ENCODE measurements at regions not wholly inside any gene's neighbourhood (a gene's known extent, or its start where the extent isn't known, plus 50 kb on each side); places are given as distances from the start of the nearest gene placed in this dataset.

DNA sequence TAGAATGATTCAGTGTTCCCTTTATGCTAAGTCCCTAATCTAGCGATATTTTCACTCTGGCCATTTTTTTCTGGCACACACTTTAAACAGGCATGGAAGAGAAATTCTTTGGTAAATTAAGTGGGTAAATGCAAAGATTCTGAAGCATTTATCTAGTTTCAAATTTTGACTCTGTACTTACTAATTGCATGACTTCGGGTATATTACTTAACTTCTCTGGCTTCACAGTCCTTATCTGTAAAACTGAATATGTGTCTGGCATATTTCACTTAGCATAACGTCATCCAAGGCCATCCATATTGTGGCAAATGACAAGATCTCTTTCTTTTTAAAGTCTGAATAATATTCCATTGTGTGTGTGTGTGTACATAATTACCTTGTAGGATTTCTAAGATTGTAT, 114.5 kb downstream of the MBL2 start:
- WGBS, 2 donors, result 36 to 38% methylated on average over 3 of the region's 3 CpGs
- ATAC-seq (ENCODE audit: low FRiP score) (no peak), DNase-seq (no peak)
- Histone ChIP-seq H3K4me1 (ENCODE audit: control insufficient read depth in 1 of 2, insufficient read depth in 2 of 2, low read length in 2 of 2) (no peaks in the 10 kb centered on the region), H3K9me3 (ENCODE audit: control insufficient read depth, low read length) (no peaks in the 10 kb centered on the region), H3K27me3 (ENCODE audit: control insufficient read depth in 1 of 2, insufficient read depth in 2 of 2, low read length in 1 of 2) (no peaks in the 10 kb centered on the region), H3K4me3 (ENCODE audit: low read length in 2 of 2) (no peak overlapping the region), H3K36me3 (ENCODE audit: control insufficient read depth in 1 of 2, insufficient read depth in 2 of 2, low read length in 1 of 2) (no peaks in the 10 kb centered on the region), H3K27ac (ENCODE audit: low read depth in 1 of 2, low read length in 2 of 2) (no peak overlapping the region)
- intact Hi-C loops (cut with DNase I), result no loop called here

DNA sequence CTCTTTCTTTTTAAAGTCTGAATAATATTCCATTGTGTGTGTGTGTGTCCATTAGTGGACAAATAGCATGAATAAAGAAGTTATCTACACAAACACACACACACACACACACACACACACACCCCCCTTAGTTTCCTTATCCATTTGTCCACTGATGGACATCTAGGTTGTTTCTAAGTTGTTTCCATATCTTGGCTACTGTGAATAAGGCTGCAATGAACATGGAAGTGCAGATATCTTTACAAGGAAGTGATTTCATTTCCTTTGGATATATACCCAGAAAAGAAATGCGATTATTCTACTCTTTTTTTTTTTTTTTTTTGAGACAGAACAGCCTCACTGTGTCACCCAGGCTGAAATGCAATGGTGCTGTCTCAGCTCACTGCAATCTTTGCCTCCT, 113.5 kb downstream of the MBL2 start:
- no peaks in the 10 kb centered on the region for H3K4me1 ChIP-seq (ENCODE audit: control insufficient read depth in 1 of 2, insufficient read depth in 2 of 2, low read length in 2 of 2)
- H3K4me3 ChIP-seq (ENCODE audit: low read length in 2 of 2), result no peak overlapping the region
- no peaks in the 10 kb centered on the region for H3K9me3 ChIP-seq (ENCODE audit: control insufficient read depth, low read length)
- no peaks in the 10 kb centered on the region for H3K27me3 ChIP-seq (ENCODE audit: control insufficient read depth in 1 of 2, insufficient read depth in 2 of 2, low read length in 1 of 2)
- no peaks in the 10 kb centered on the region for H3K36me3 ChIP-seq (ENCODE audit: control insufficient read depth in 1 of 2, insufficient read depth in 2 of 2, low read length in 1 of 2)
- intact Hi-C loops (cut with DNase I), result no loop called here
- no peak overlapping the region for H3K27ac ChIP-seq (ENCODE audit: low read depth in 1 of 2, low read length in 2 of 2)
- no peak for ATAC-seq (ENCODE audit: low FRiP score)
- 14 to 20% methylated on average over 1 of the region's 1 CpG for WGBS, 2 donors
- DNase-seq, result no peak

DNA sequence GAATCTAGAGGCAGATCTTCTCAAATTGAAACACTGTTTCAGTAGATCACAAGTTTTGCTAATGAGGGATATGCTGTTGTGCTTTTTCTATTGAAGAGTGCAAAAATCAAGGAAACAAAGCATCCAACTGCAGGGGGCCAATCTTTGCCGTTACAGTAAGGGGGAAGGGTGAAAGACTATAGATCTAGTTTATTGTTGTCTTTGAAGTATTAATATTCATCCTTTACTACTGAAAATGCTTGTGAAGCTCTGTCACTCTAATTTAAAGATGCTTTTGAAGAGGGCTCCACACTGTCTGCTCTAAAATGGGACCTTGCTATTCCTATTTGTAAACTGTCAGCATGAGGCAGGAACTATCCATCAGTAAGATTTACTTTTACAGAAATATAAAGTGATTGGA, 110.3 kb downstream of the MBL2 start:
- no peak overlapping the region for H3K4me3 ChIP-seq (ENCODE audit: low read length in 2 of 2)
- DNase-seq (no peak), ATAC-seq (ENCODE audit: low FRiP score) (no peak)
- H3K27ac ChIP-seq (ENCODE audit: low read depth in 1 of 2, low read length in 2 of 2), result no peak overlapping the region
- H3K36me3 ChIP-seq (ENCODE audit: control insufficient read depth in 1 of 2, insufficient read depth in 2 of 2, low read length in 1 of 2), result no peaks in the 10 kb centered on the region
- H3K4me1 ChIP-seq (ENCODE audit: control insufficient read depth in 1 of 2, insufficient read depth in 2 of 2, low read length in 2 of 2), result no peaks in the 10 kb centered on the region
- no peaks in the 10 kb centered on the region for H3K27me3 ChIP-seq (ENCODE audit: control insufficient read depth in 1 of 2, insufficient read depth in 2 of 2, low read length in 1 of 2)
- peaks cover 1% of the 10 kb centered on the region for H3K9me3 ChIP-seq (ENCODE audit: control insufficient read depth, low read length)
- WGBS, 2 donors, result 7 to 19% methylated on average over 1 of the region's 1 CpG
- intact Hi-C loops (cut with DNase I), result no loop called here

DNA sequence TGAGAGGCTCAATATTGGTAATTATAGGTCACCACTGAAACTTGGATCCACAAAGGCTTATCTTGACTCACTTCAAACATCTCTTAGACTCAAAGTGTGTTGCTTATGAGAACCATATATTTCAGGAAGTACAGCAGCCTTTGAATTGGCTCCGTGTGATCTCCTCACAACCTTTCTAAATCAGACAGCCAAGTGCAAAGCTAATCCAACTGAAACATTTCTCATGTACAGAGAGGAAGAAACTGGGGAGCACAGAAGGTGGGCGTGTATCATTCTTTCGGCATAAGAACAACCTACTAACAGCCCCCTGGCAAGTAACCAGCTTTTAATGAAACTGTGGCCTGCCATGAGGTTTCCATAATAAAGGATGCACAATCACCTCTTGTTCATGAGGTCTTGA, 109.4 kb downstream of the MBL2 start:
- no peak for DNase-seq
- H3K4me3 ChIP-seq (ENCODE audit: low read length in 2 of 2), result no peak overlapping the region
- ATAC-seq (ENCODE audit: low FRiP score), result no peak
- H3K9me3 ChIP-seq (ENCODE audit: control insufficient read depth, low read length), result peaks cover 1% of the 10 kb centered on the region
- 75 to 79% methylated on average over 3 of the region's 3 CpGs for WGBS, 2 donors
- no peaks in the 10 kb centered on the region for H3K27me3 ChIP-seq (ENCODE audit: control insufficient read depth in 1 of 2, insufficient read depth in 2 of 2, low read length in 1 of 2)
- no peaks in the 10 kb centered on the region for H3K4me1 ChIP-seq (ENCODE audit: control insufficient read depth in 1 of 2, insufficient read depth in 2 of 2, low read length in 2 of 2)
- no peak overlapping the region for H3K27ac ChIP-seq (ENCODE audit: low read depth in 1 of 2, low read length in 2 of 2)
- intact Hi-C loops (cut with DNase I), result no loop called here
- no peaks in the 10 kb centered on the region for H3K36me3 ChIP-seq (ENCODE audit: control insufficient read depth in 1 of 2, insufficient read depth in 2 of 2, low read length in 1 of 2)

DNA sequence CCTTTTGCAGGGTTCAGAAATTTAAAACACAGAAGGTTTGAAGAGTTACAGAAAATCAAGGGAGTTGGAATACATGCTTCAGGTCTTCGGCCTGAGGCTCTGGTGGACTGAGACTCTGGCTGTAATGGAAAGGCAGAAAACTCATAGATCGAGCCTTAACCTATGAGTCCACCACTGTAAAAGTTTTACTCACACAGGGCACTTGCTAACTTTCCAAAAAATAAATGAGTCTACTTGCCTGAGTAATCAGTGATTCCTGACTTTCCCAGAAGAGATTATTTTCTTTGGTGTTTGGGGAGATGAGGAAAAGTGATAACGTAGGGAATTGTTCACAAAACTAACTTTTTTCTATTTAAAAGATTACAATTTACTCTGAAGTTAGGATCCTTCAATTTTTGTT, 108.0 kb downstream of the MBL2 start:
- no peaks in the 10 kb centered on the region for H3K27me3 ChIP-seq (ENCODE audit: control insufficient read depth in 1 of 2, insufficient read depth in 2 of 2, low read length in 1 of 2)
- no peak for DNase-seq
- no peaks in the 10 kb centered on the region for H3K36me3 ChIP-seq (ENCODE audit: control insufficient read depth in 1 of 2, insufficient read depth in 2 of 2, low read length in 1 of 2)
- H3K4me1 ChIP-seq (ENCODE audit: control insufficient read depth in 1 of 2, insufficient read depth in 2 of 2, low read length in 2 of 2), result no peaks in the 10 kb centered on the region
- H3K4me3 ChIP-seq (ENCODE audit: low read length in 2 of 2), result no peak overlapping the region
- no peak for ATAC-seq (ENCODE audit: low FRiP score)
- no peak overlapping the region for H3K27ac ChIP-seq (ENCODE audit: low read depth in 1 of 2, low read length in 2 of 2)
- intact Hi-C loops (cut with DNase I), result no loop called here
- WGBS, 2 donors, result 75 to 79% methylated on average over 3 of the region's 3 CpGs
- H3K9me3 ChIP-seq (ENCODE audit: control insufficient read depth, low read length), result peaks cover 1% of the 10 kb centered on the region

DNA sequence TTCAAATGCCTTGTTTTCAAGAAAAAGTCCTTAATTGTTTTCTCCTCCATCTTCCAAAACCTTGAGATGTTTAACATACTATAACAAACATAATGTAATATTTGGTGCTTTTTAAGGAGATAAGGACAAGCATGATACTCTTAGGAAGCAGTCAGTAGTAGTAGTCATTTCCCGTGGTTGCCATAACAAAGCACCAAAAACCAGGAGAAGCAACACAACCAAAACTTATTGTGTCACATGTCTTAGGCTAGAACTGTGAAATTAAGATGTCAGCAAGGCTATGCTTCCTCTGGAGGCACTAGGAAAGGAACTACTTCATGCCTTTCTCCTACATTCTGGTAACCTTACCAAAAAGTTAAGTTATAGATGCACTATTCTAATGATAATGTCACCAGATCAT, 106.8 kb downstream of the MBL2 start:
- Histone ChIP-seq H3K27me3 (ENCODE audit: control insufficient read depth in 1 of 2, insufficient read depth in 2 of 2, low read length in 1 of 2) (no peaks in the 10 kb centered on the region), H3K4me1 (ENCODE audit: control insufficient read depth in 1 of 2, insufficient read depth in 2 of 2, low read length in 2 of 2) (no peaks in the 10 kb centered on the region), H3K27ac (ENCODE audit: low read depth in 1 of 2, low read length in 2 of 2) (no peak overlapping the region), H3K4me3 (ENCODE audit: low read length in 2 of 2) (no peak overlapping the region), H3K36me3 (ENCODE audit: control insufficient read depth in 1 of 2, insufficient read depth in 2 of 2, low read length in 1 of 2) (no peaks in the 10 kb centered on the region), H3K9me3 (ENCODE audit: control insufficient read depth, low read length) (peaks cover 1% of the 10 kb centered on the region)
- intact Hi-C loops (cut with DNase I), result no loop called here
- 85 to 97% methylated on average over 1 of the region's 1 CpG for WGBS, 2 donors
- DNase-seq, result no peak
- ATAC-seq (ENCODE audit: low FRiP score), result no peak

DNA sequence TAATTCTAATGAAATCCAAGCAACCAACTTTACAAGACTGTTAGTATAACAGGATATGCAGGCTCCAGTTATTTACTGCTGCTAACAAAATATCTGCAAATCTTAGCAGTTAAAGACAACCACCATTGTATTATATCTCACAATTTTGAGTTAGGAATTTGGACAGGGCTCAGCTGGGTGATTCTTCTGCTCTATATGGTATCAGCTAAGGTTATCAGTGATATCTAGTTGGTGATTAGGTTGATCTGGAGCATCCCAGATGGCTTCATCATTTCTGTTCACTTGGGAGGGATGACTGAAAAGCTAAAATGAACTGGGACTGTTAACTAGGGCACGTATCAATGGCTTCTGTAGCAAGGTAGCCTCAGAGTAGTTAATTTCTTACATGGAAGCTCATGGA, 105.7 kb downstream of the MBL2 start:
- Histone ChIP-seq H3K27me3 (ENCODE audit: control insufficient read depth in 1 of 2, insufficient read depth in 2 of 2, low read length in 1 of 2) (no peaks in the 10 kb centered on the region), H3K9me3 (ENCODE audit: control insufficient read depth, low read length) (peaks cover 1% of the 10 kb centered on the region), H3K4me1 (ENCODE audit: control insufficient read depth in 1 of 2, insufficient read depth in 2 of 2, low read length in 2 of 2) (no peaks in the 10 kb centered on the region), H3K36me3 (ENCODE audit: control insufficient read depth in 1 of 2, insufficient read depth in 2 of 2, low read length in 1 of 2) (no peaks in the 10 kb centered on the region), H3K4me3 (ENCODE audit: low read length in 2 of 2) (no peak overlapping the region), H3K27ac (ENCODE audit: low read depth in 1 of 2, low read length in 2 of 2) (no peak overlapping the region)
- intact Hi-C loops (cut with DNase I), result no loop called here
- no peak for DNase-seq
- WGBS, 2 donors, result 88 to 93% methylated on average over 1 of the region's 1 CpG
- no peak for ATAC-seq (ENCODE audit: low FRiP score)

DNA sequence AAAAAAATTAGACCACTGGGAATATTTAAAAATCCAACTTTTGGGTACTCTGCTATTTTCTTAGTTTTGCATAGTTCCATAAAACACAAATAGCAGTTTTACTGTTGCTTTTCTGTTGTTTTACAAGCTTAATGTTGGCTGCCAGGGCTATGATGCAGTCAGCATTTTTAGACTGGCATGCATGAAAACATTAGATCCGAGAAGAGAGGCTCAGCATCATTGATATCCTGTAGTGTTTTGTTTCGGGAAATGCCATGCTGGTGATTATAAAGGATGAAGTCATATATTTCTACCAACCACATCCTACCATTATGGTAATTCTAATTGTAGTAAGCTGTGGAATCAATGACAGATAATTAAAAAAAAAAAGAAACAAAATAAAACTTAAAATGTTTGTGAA, 104.6 kb downstream of the MBL2 start:
- DNase-seq (no peak), ATAC-seq (ENCODE audit: low FRiP score) (no peak)
- Histone ChIP-seq H3K27ac (ENCODE audit: low read depth in 1 of 2, low read length in 2 of 2) (no peak overlapping the region), H3K36me3 (ENCODE audit: control insufficient read depth in 1 of 2, insufficient read depth in 2 of 2, low read length in 1 of 2) (no peaks in the 10 kb centered on the region), H3K4me3 (ENCODE audit: low read length in 2 of 2) (no peak overlapping the region), H3K4me1 (ENCODE audit: control insufficient read depth in 1 of 2, insufficient read depth in 2 of 2, low read length in 2 of 2) (no peaks in the 10 kb centered on the region), H3K27me3 (ENCODE audit: control insufficient read depth in 1 of 2, insufficient read depth in 2 of 2, low read length in 1 of 2) (no peaks in the 10 kb centered on the region), H3K9me3 (ENCODE audit: control insufficient read depth, low read length) (peaks cover 1% of the 10 kb centered on the region)
- intact Hi-C loops (cut with DNase I), result no loop called here
- 14 to 21% methylated on average over 2 of the region's 2 CpGs for WGBS, 2 donors

DNA sequence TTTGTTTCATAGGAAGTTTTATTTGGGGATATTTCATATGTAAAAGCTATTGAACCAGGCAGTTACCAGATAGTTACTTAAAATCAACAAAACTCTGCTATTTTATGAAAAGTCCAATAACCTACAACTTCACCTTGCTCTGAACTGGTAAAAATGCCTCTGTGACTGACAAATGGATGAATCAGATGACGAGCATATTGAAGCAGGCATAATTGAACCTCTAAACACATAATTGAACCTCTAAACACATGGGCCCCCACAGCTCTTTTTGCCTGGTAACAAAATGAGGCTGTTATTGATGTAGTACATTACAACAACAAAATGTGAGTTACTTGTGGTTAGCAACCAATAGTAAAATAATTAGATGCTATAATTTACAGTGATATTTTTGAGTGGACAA, 99.7 kb downstream of the MBL2 start:
- Histone ChIP-seq H3K36me3 (ENCODE audit: control insufficient read depth in 1 of 2, insufficient read depth in 2 of 2, low read length in 1 of 2) (no peaks in the 10 kb centered on the region), H3K9me3 (ENCODE audit: control insufficient read depth, low read length) (no peaks in the 10 kb centered on the region), H3K27ac (ENCODE audit: low read depth in 1 of 2, low read length in 2 of 2) (no peak overlapping the region), H3K27me3 (ENCODE audit: control insufficient read depth in 1 of 2, insufficient read depth in 2 of 2, low read length in 1 of 2) (no peaks in the 10 kb centered on the region), H3K4me1 (ENCODE audit: control insufficient read depth in 1 of 2, insufficient read depth in 2 of 2, low read length in 2 of 2) (no peaks in the 10 kb centered on the region), H3K4me3 (ENCODE audit: low read length in 2 of 2) (no peak overlapping the region)
- no peak for DNase-seq
- 77 to 85% methylated on average over 1 of the region's 1 CpG for WGBS, 2 donors
- ATAC-seq (ENCODE audit: low FRiP score), result no peak
- intact Hi-C loops (cut with DNase I), result no loop called here

Measured in aorta (tissue), 5 donors.